ENCODE measurements at regions not wholly inside any gene's neighbourhood (a gene's known extent, or its start where the extent isn't known, plus 50 kb on each side); places are given as distances from the start of the nearest gene placed in this dataset.

DNA sequence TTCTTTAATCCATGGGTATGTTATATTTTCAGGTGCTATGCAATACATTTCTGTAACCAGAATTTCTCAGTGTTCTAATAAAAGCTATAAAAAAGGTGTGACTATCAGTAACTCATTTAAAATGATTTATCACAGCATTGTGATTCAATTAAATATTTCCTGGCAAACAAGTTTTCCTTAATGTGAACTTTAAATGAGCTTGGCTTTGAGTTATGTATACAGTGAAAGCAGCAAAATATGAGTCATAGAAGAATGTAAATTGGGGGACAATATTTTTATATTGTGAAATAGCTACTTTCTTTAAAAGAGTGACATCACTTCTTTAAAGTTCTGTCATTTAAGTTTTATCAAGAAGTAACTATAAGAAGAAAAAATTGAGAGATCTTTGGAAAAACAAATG, 484.9 kb upstream of the MAN1A1 start:
- TF ChIP-seq POLR2A (IDR thresholded peaks at IDR 0.05): no peak
- TF ChIP-seq, protein P1, sequence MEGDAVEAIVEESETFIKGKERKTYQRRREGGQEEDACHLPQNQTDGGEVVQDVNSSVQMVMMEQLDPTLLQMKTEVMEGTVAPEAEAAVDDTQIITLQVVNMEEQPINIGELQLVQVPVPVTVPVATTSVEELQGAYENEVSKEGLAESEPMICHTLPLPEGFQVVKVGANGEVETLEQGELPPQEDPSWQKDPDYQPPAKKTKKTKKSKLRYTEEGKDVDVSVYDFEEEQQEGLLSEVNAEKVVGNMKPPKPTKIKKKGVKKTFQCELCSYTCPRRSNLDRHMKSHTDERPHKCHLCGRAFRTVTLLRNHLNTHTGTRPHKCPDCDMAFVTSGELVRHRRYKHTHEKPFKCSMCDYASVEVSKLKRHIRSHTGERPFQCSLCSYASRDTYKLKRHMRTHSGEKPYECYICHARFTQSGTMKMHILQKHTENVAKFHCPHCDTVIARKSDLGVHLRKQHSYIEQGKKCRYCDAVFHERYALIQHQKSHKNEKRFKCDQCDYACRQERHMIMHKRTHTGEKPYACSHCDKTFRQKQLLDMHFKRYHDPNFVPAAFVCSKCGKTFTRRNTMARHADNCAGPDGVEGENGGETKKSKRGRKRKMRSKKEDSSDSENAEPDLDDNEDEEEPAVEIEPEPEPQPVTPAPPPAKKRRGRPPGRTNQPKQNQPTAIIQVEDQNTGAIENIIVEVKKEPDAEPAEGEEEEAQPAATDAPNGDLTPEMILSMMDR (IDR thresholded peaks at IDR 0.05): no peak
- TF ChIP-seq POLR2AphosphoS5 (IDR thresholded peaks at IDR 0.05): no peak

All from gastroesophageal sphincter (tissue), 3 donors.